GM21423 (cell line): ENCODE measurements at regions not wholly inside any gene's neighbourhood (a gene's known extent, or its start where the extent isn't known, plus 50 kb on each side); places are given as distances from the start of the nearest gene placed in this dataset.
"Not testable (repeated sequence)": the region's sequence is repeated elsewhere in the genome, so short reads cannot be mapped to it uniquely, and the experiment has no call there.

Experiments
- ATAC-seq: cut with Tn5 transposase; IDR thresholded peaks from one replicate; pipeline ENCODE4 v1.9.1; 2021; ENCODE audit warnings: mild to moderate bottlenecking, moderate library complexity; ENCODE audit not compliant: unreplicated experiment

GRCh38 chr5:69000949-69001348 is 92.9 kb upstream of the SLC30A5 start:
- no peak for ATAC-seq

- ATAC-seq, result no peak
Observed at GRCh38 chr5:69001627-69002026, 92.2 kb upstream of the SLC30A5 start.

GRCh38 chr5:69004127-69004526 is 89.7 kb upstream of the SLC30A5 start:
- ATAC-seq, result no peak

GRCh38 chr5:69004676-69005075 is 89.1 kb upstream of the SLC30A5 start:
- ATAC-seq, result no peak

- no peak for ATAC-seq
Observed at GRCh38 chr5:69006030-69006429, 87.8 kb upstream of the SLC30A5 start.

- no peak for ATAC-seq
Observed at GRCh38 chr5:69007163-69007562, 86.7 kb upstream of the SLC30A5 start.

- peak; percentile 87 for ATAC-seq
Observed at GRCh38 chr5:69007726-69008368, 86.0 kb upstream of the SLC30A5 start.

GRCh38 chr5:69010476-69010875 is 83.3 kb upstream of the SLC30A5 start:
- no peak for ATAC-seq

GRCh38 chr5:69011910-69012309 is 81.9 kb upstream of the SLC30A5 start:
- no peak for ATAC-seq

- no peak for ATAC-seq
Observed at GRCh38 chr5:69013481-69013880, 80.3 kb upstream of the SLC30A5 start.

- not testable (repeated sequence) for ATAC-seq
Observed at GRCh38 chr5:69014007-69014406, 79.8 kb upstream of the SLC30A5 start.

GRCh38 chr5:69019668-69020375 is 74.0 kb upstream of the SLC30A5 start:
- ATAC-seq, result no peak

GRCh38 chr5:69024241-69024651 is 69.6 kb upstream of the SLC30A5 start:
- ATAC-seq, result no peak

GRCh38 chr5:69029292-69029691 is 64.5 kb upstream of the SLC30A5 start:
- no peak for ATAC-seq

- ATAC-seq, result no peak
Observed at GRCh38 chr5:69030358-69031062, 63.3 kb upstream of the SLC30A5 start.

GRCh38 chr5:69032009-69032408 is 61.8 kb upstream of the SLC30A5 start:
- no peak for ATAC-seq

- ATAC-seq, result no peak
Observed at GRCh38 chr5:69033690-69034089, 60.1 kb upstream of the SLC30A5 start.

GRCh38 chr5:69034898-69035297 is 58.9 kb upstream of the SLC30A5 start:
- no peak for ATAC-seq

GRCh38 chr5:69035665-69036064 is 58.1 kb upstream of the SLC30A5 start:
- ATAC-seq, result no peak

GRCh38 chr5:69038539-69038938 is 55.3 kb upstream of the SLC30A5 start:
- no peak for ATAC-seq

- no peak for ATAC-seq
Observed at GRCh38 chr5:69039829-69040228, 54.0 kb upstream of the SLC30A5 start.

- ATAC-seq, result peak; percentile 13
Observed at GRCh38 chr5:69042500-69042899, 51.3 kb upstream of the SLC30A5 start.
